ENCODE measurements at regions not wholly inside any gene's neighbourhood (a gene's known extent, or its start where the extent isn't known, plus 50 kb on each side); places are given as distances from the start of the nearest gene placed in this dataset.
"Not testable (repeated sequence)": the region's sequence is repeated elsewhere in the genome, so short reads cannot be mapped to it uniquely, and the experiment has no call there.

- ATAC-seq: no peak
- Mint-ChIP-seq H3K9me3 (ENCODE audit: low read depth) (peaks cover 5% of the 10 kb centered on the region), H3K27ac (no peak overlapping the region), H3K4me3 (no peak overlapping the region), H3K27me3 (peaks cover 3% of the 10 kb centered on the region), H3K4me1 (peaks cover 11% of the 10 kb centered on the region), H3K36me3 (ENCODE audit: low read depth) (no peaks in the 10 kb centered on the region)
- no peak for DNase-seq
- ChIA-PET CTCF (no interaction called here), POLR2A (no interaction called here)
- intact Hi-C loops (cut with DNase I, micrococcal nuclease): loop anchor here (5.0 to 10.0 kb wide), 2 partner anchors 700 to 1597 kb away; no protein-coding TSS in a partner anchor
Observed at GRCh38 chr4:189204616-189205015, 736.1 kb upstream of the FRG1 start.

- POLR2A ChIA-PET: no interaction called here
- Mint-ChIP-seq H3K4me1 (peaks cover 11% of the 10 kb centered on the region), H3K36me3 (ENCODE audit: low read depth) (no peaks in the 10 kb centered on the region), H3K4me3 (no peak overlapping the region), H3K27me3 (peaks cover 3% of the 10 kb centered on the region), H3K9me3 (ENCODE audit: low read depth) (peaks cover 5% of the 10 kb centered on the region), H3K27ac (no peak overlapping the region)
- ATAC-seq (no peak), DNase-seq (no peak)
- CTCF ChIA-PET: no interaction called here
- intact Hi-C loops (cut with DNase I, micrococcal nuclease): loop anchor here in 1 of 2 experiments (10.0 kb wide), 1 partner anchor 698 kb away; no protein-coding TSS in a partner anchor
Observed at GRCh38 chr4:189206953-189207352, 733.7 kb upstream of the FRG1 start.

DNA sequence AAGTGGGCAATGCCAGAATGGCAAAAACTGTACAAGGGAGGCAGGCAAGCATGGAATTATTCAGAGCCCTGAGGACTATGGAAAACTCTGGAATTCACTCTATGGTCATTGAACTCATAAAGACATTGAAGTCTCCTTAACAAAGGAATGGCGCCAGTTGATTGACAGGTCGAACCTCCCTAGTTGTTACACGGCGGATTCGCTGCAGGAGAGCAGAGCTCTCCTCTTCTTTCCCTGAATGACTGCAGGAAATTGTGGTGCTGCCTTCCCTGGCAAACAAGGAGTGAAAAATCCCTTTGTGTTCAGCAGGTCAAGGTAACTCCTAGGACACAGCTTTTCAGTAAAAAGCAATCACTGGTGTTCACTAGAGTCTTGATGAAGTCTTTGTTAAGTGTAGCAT is 732.8 kb upstream of the FRG1 start:
- ChIA-PET CTCF (no interaction called here), POLR2A (no interaction called here)
- H3K4me3 Mint-ChIP-seq: no peak overlapping the region
- DNase-seq (no peak), ATAC-seq (no peak)
- peaks cover 5% of the 10 kb centered on the region for H3K9me3 Mint-ChIP-seq (ENCODE audit: low read depth)
- no peaks in the 10 kb centered on the region for H3K36me3 Mint-ChIP-seq (ENCODE audit: low read depth)
- intact Hi-C loops (cut with DNase I, micrococcal nuclease): loop anchor here in 1 of 2 experiments (10.0 kb wide), 1 partner anchor 697 kb away; no protein-coding TSS in a partner anchor
- H3K27me3 Mint-ChIP-seq: peaks cover 3% of the 10 kb centered on the region
- H3K4me1 Mint-ChIP-seq: peaks cover 5% of the 10 kb centered on the region
- H3K27ac Mint-ChIP-seq: no peak overlapping the region

DNA sequence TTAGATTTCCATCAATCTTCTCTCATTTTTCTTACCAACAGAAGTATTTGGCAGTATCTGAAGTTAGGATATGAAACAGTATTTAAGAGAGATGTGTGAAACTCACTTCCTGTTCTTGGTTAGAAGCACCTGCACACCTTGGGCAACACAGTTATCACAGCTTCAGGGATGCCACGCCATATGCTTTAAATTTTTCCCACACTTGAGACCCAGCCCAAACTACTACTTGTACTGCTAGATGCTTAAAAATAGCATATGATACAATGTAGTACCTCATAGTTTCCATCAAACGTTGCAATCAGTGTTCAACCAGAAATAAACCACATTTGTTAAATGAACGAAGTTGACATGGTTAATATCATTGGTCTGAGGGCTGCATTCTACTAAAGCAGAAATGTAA is 725.1 kb upstream of the FRG1 start:
- H3K27ac Mint-ChIP-seq: no peak overlapping the region
- ATAC-seq: no peak
- CTCF ChIA-PET: interaction anchor here (1.2 kb wide), 1 partner anchor 13 kb away, joined by 3 read pairs; no protein-coding TSS in a partner anchor

GRCh38 chr4:189221691-189222090 is 719.0 kb upstream of the FRG1 start:
- DNase-seq (no peak), ATAC-seq (no peak)
- Mint-ChIP-seq H3K4me3 (no peak overlapping the region), H3K36me3 (ENCODE audit: low read depth) (no peaks in the 10 kb centered on the region), H3K4me1 (no peaks in the 10 kb centered on the region), H3K27ac (no peak overlapping the region), H3K27me3 (no peaks in the 10 kb centered on the region), H3K9me3 (ENCODE audit: low read depth) (peaks cover under 1% of the 10 kb centered on the region)
- CTCF ChIA-PET: no interaction called here
- intact Hi-C loops (cut with DNase I, micrococcal nuclease): no loop called here
- POLR2A ChIA-PET: no interaction called here

More for the DNA sequence above, 725.1 kb upstream of the FRG1 start:
- intact Hi-C loops (cut with DNase I, micrococcal nuclease): no loop called here
- Mint-ChIP-seq H3K4me1 (no peaks in the 10 kb centered on the region), H3K36me3 (ENCODE audit: low read depth) (no peaks in the 10 kb centered on the region), H3K27me3 (no peaks in the 10 kb centered on the region), H3K9me3 (ENCODE audit: low read depth) (peaks cover 2% of the 10 kb centered on the region), H3K4me3 (no peak overlapping the region)
- POLR2A ChIA-PET: no interaction called here
- DNase-seq: no peak

DNA sequence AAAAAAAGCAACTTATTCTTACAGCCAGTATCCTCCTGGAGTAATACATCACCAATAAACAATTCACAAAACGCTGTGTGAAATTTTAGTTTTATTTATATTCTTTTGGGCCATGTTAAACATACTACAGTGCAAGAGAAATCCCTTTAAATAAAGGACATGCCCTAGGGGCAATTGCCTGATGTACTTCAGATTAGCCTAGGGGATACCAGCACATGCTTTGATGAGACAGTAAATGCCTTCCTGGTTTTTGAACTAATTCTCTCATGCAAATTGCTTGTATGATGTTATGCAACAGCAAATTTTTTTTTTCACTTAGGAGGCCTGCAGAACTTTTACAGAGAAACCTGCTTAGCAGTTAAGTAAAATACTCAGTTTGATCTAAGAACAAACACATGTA is 711.9 kb upstream of the FRG1 start:
- peaks cover 3% of the 10 kb centered on the region for H3K9me3 Mint-ChIP-seq (ENCODE audit: low read depth)
- DNase-seq (no peak), ATAC-seq (no peak)
- no peaks in the 10 kb centered on the region for H3K27me3 Mint-ChIP-seq
- intact Hi-C loops (cut with DNase I, micrococcal nuclease): no loop called here
- no peak overlapping the region for H3K4me3 Mint-ChIP-seq
- ChIA-PET POLR2A (no interaction called here), CTCF (no interaction called here)
- no peaks in the 10 kb centered on the region for H3K4me1 Mint-ChIP-seq
- H3K27ac Mint-ChIP-seq: no peak overlapping the region
- H3K36me3 Mint-ChIP-seq (ENCODE audit: low read depth): no peaks in the 10 kb centered on the region

GRCh38 chr4:189232274-189232673 is 708.4 kb upstream of the FRG1 start:
- Mint-ChIP-seq H3K4me1 (no peaks in the 10 kb centered on the region), H3K27ac (no peak overlapping the region), H3K9me3 (ENCODE audit: low read depth) (peaks cover 5% of the 10 kb centered on the region), H3K4me3 (no peak overlapping the region), H3K27me3 (no peaks in the 10 kb centered on the region), H3K36me3 (ENCODE audit: low read depth) (no peaks in the 10 kb centered on the region)
- DNase-seq: no peak
- ChIA-PET CTCF (interaction anchor here (0.6 kb wide), 1 partner anchor 19 kb away, joined by 3 read pairs; no protein-coding TSS in a partner anchor), POLR2A (no interaction called here)
- intact Hi-C loops (cut with DNase I, micrococcal nuclease): no loop called here
- ATAC-seq: no peak

GRCh38 chr4:189233754-189234153 is 706.9 kb upstream of the FRG1 start:
- H3K9me3 Mint-ChIP-seq (ENCODE audit: low read depth); DNase-seq; intact Hi-C loops (cut with DNase I, micrococcal nuclease); H3K36me3 Mint-ChIP-seq (ENCODE audit: low read depth); ATAC-seq; CTCF ChIA-PET; H3K4me1 Mint-ChIP-seq; H3K27me3 Mint-ChIP-seq; H3K4me3 Mint-ChIP-seq; POLR2A ChIA-PET; H3K27ac Mint-ChIP-seq: not testable (repeated sequence)

DNA sequence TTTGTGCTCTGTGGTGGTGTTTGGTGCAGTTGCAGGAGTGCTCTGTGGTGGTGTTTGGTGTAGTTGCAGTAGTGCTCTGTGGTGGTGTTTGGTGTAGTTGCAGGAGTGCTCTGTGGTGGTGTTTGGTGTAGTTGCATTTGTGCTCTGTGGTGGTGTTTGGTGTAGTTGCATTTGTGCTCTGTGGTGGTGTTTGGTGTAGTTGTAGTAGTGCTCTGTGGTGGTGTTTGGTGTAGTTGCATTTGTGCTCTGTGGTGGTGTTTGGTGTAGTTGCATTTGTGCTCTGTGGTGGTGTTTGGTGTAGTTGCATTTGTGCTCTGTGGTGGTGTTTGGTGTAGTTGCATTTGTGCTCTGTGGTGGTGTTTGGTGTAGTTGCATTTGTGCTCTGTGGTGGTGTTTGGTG is 705.7 kb upstream of the FRG1 start:
- ATAC-seq, CTCF ChIA-PET: not testable (repeated sequence)

DNA sequence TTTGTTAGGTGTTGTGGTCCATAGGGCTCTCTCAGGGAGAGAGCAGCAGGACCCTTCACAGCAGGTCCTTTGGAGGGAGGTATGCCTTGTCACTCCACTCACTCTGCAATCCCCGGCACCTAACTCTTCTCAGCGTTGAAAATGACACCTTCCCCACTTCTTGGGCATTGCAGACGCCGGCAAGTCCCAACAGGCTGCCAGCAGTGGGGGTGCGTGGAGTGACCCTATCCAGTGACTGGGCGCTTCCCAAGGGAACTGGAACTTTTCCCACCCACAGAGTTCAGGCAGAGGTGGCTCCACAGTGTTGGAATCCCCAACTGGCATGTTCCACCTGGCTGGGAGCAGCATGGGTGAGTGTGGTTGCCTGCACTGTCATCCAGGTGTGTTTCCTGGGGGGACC is 705.1 kb upstream of the FRG1 start:
- ChIA-PET CTCF (no interaction called here), POLR2A (interaction anchor here (0.6 kb wide), 1 partner anchor 182 kb away, joined by 3 read pairs; no protein-coding TSS in a partner anchor)
- peaks cover 5% of the 10 kb centered on the region for H3K9me3 Mint-ChIP-seq (ENCODE audit: low read depth)
- no peak for ATAC-seq
- no peaks in the 10 kb centered on the region for H3K4me1 Mint-ChIP-seq
- H3K36me3 Mint-ChIP-seq (ENCODE audit: low read depth): no peaks in the 10 kb centered on the region
- no peaks in the 10 kb centered on the region for H3K27me3 Mint-ChIP-seq
- no peak overlapping the region for H3K27ac Mint-ChIP-seq
- intact Hi-C loops (cut with DNase I, micrococcal nuclease): no loop called here
- DNase-seq: no peak
- H3K4me3 Mint-ChIP-seq: no peak overlapping the region

More for the DNA sequence above, 705.7 kb upstream of the FRG1 start:
- intact Hi-C loops (cut with DNase I, micrococcal nuclease); H3K27me3 Mint-ChIP-seq; POLR2A ChIA-PET; H3K4me3 Mint-ChIP-seq; H3K9me3 Mint-ChIP-seq (ENCODE audit: low read depth); H3K27ac Mint-ChIP-seq; DNase-seq; H3K36me3 Mint-ChIP-seq (ENCODE audit: low read depth); H3K4me1 Mint-ChIP-seq: not testable (repeated sequence)

- H3K27me3 Mint-ChIP-seq; H3K36me3 Mint-ChIP-seq (ENCODE audit: low read depth); intact Hi-C loops (cut with DNase I, micrococcal nuclease); H3K4me3 Mint-ChIP-seq; POLR2A ChIA-PET; H3K27ac Mint-ChIP-seq; ATAC-seq; CTCF ChIA-PET; DNase-seq; H3K4me1 Mint-ChIP-seq; H3K9me3 Mint-ChIP-seq (ENCODE audit: low read depth): not testable (repeated sequence)
Observed at GRCh38 chr4:189236321-189236720, 704.4 kb upstream of the FRG1 start.

GRCh38 chr4:189237340-189237739 is 703.3 kb upstream of the FRG1 start:
- no peak for DNase-seq
- CTCF ChIA-PET: no interaction called here
- Mint-ChIP-seq H3K4me1 (no peaks in the 10 kb centered on the region), H3K27ac (no peak overlapping the region), H3K36me3 (ENCODE audit: low read depth) (no peaks in the 10 kb centered on the region), H3K9me3 (ENCODE audit: low read depth) (peaks cover 5% of the 10 kb centered on the region), H3K27me3 (no peaks in the 10 kb centered on the region), H3K4me3 (no peak overlapping the region)
- no peak for ATAC-seq
- intact Hi-C loops (cut with DNase I, micrococcal nuclease): no loop called here
- POLR2A ChIA-PET: no interaction called here

- Mint-ChIP-seq H3K27me3 (no peaks in the 10 kb centered on the region), H3K27ac (no peak overlapping the region), H3K9me3 (ENCODE audit: low read depth) (peaks cover 4% of the 10 kb centered on the region), H3K4me3 (no peak overlapping the region), H3K36me3 (ENCODE audit: low read depth) (no peaks in the 10 kb centered on the region), H3K4me1 (no peaks in the 10 kb centered on the region)
- ChIA-PET CTCF (no interaction called here), POLR2A (no interaction called here)
- intact Hi-C loops (cut with DNase I, micrococcal nuclease): no loop called here
- ATAC-seq (no peak), DNase-seq (no peak)
Observed at GRCh38 chr4:189255636-189256035, 685.0 kb upstream of the FRG1 start.
